PFSK-1 (cell line): ENCODE measurements at regions not wholly inside any gene's neighbourhood (a gene's known extent, or its start where the extent isn't known, plus 50 kb on each side); places are given as distances from the start of the nearest gene placed in this dataset.

ENCODE experiments used
- FOXP2 ChIP-seq: optimal IDR thresholded peaks from 2 replicates; pipeline ENCODE3; 2011; ENCODE audit warnings: borderline replicate concordance, control low read depth, inconsistent platforms; ENCODE audit not compliant: insufficient read depth; ENCODE audit errors: extremely low read length, extremely low read depth
- POLR2AphosphoS5 ChIP-seq: IDR thresholded peaks from 2 replicates; pipeline ENCODE4 v1.6.1; 2012; ENCODE audit warnings: low read depth, mild to moderate bottlenecking, control low read depth, low read length, moderate library complexity
- SIN3A ChIP-seq: IDR thresholded peaks from 2 replicates; pipeline ENCODE4 v1.6.1; 2012; ENCODE audit warnings: mild to moderate bottlenecking, low read length, moderate library complexity, borderline replicate concordance; ENCODE audit not compliant: insufficient read depth
- TAF1 ChIP-seq: IDR thresholded peaks from 2 replicates; pipeline ENCODE4 v1.6.1; 2012; ENCODE audit warnings: low read length, control low read depth, borderline replicate concordance; ENCODE audit not compliant: insufficient read depth
- TF ChIP-seq, protein P1 (sequence below), 2 experiments: IDR thresholded peaks; 2 replicates each; pipeline versions ENCODE4 v1.6.1 to v1.8.0; 2011 to 2012; ENCODE audit warnings: low read depth in 2 of 2, low read length in 2 of 2, control low read depth in 1 of 2, inconsistent platforms in 1 of 2, mild to moderate bottlenecking in 1 of 2, moderate library complexity in 1 of 2; ENCODE audit not compliant: insufficient read depth in 1 of 2

DNA sequence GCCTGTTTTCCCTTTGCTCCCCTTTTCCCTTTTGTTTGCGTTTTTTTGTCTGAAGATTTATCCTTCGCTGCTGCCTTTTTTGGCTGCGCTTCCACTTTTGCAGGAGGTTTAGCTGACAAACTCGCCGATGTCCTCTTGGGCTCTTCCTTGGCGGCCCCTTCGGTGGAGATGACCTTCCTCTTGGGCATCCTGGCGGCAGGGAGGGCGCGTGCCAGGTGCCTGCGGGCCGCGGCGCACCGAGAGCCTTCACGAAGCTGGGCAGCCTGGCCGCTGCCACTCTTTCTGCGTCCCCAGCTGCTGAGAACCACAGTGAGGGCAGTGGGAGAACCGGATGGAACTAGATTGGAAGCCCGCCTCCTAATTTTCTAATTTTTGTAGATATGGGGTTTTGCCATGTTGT is 197.1 kb upstream of the C2CD4B start:
- no peak for TF ChIP-seq POLR2AphosphoS5
- TF ChIP-seq FOXP2 = no peak
- TF ChIP-seq, protein P1, sequence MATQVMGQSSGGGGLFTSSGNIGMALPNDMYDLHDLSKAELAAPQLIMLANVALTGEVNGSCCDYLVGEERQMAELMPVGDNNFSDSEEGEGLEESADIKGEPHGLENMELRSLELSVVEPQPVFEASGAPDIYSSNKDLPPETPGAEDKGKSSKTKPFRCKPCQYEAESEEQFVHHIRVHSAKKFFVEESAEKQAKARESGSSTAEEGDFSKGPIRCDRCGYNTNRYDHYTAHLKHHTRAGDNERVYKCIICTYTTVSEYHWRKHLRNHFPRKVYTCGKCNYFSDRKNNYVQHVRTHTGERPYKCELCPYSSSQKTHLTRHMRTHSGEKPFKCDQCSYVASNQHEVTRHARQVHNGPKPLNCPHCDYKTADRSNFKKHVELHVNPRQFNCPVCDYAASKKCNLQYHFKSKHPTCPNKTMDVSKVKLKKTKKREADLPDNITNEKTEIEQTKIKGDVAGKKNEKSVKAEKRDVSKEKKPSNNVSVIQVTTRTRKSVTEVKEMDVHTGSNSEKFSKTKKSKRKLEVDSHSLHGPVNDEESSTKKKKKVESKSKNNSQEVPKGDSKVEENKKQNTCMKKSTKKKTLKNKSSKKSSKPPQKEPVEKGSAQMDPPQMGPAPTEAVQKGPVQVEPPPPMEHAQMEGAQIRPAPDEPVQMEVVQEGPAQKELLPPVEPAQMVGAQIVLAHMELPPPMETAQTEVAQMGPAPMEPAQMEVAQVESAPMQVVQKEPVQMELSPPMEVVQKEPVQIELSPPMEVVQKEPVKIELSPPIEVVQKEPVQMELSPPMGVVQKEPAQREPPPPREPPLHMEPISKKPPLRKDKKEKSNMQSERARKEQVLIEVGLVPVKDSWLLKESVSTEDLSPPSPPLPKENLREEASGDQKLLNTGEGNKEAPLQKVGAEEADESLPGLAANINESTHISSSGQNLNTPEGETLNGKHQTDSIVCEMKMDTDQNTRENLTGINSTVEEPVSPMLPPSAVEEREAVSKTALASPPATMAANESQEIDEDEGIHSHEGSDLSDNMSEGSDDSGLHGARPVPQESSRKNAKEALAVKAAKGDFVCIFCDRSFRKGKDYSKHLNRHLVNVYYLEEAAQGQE (IDR thresholded peaks at IDR 0.05; ENCODE audit: insufficient read depth in 1 of 2, low read depth in 2 of 2, low read length in 2 of 2) = no peak
- TF ChIP-seq SIN3A = no peak
- no peak for TF ChIP-seq TAF1

DNA sequence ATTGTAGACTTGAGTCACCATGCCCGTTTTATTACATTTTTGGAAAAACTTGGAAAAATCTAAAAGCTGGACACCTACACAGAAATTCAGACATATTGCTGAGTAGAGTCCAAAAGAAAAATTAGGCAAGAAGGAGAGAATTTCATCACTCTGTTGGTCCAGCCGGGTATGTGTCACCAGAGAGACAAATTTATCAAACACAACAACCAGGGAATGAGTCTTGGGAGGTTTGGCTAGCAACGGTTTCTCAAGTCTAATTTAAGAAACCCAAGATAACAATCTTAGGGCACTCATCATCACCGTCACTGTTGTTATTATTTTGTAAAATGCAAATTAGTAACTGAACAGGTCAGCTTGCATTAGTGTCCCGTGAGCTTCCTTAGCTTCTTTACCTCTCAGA is 197.5 kb upstream of the C2CD4B start:
- TF ChIP-seq SIN3A = no peak
- no peak for TF ChIP-seq TAF1
- no peak for TF ChIP-seq FOXP2
- TF ChIP-seq, protein P1 (IDR thresholded peaks at IDR 0.05; ENCODE audit: insufficient read depth in 1 of 2, low read depth in 2 of 2, low read length in 2 of 2) = no peak
- no peak for TF ChIP-seq POLR2AphosphoS5

DNA sequence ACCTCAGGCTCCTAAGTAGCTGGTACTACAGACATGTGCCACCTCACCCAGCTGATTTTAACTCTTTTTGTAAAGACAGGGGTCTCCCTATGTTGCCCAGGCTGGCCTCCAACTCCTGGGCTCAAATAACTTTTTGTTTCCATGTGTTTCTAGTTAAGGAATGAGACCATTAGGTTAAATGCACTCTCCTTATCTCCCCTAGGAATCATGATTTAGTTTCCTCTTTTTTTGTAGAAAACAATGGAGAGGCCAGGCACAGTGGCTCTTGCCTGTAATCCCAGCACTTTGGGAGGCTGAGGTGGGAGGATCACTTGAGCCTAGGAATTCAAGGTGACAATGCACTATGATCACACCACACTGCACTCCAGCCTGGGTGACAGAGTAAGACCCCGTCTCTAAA is 198.8 kb upstream of the C2CD4B start:
- TF ChIP-seq TAF1 (no peak), POLR2AphosphoS5 (no peak), FOXP2 (no peak)
- TF ChIP-seq, protein P1 (IDR thresholded peaks at IDR 0.05; ENCODE audit: insufficient read depth in 1 of 2, low read depth in 2 of 2, low read length in 2 of 2) = no peak

DNA sequence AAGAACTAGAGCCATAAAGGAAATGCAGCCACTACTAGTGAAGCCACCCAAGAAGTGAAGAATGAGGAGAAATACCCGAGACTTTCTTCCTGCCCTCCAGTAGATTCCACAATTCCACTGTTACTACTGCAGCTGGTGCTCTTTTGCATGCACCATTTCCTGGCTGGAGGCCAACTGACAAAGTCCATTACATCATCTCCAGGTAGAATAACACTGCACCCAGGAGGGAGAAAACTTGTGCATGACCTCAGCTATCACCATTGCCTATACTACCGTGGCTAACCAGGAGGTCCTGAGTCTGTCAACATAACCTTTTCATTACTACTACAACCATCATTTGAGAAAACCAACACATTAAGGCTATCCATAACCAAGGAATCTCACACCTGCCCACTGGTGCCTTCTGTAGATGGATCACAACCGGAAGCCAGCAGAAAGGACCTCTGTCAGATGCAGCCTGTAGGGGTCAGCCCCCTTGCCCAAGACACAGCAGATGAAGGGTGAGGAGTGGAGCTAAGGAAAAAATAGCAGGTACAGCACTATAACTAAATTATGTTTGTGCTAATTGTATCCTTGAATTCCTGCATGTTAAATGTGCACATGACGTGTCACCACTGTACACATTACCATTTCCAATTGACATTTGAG is 200.8 kb upstream of the C2CD4B start:
- no peak for TF ChIP-seq POLR2AphosphoS5

DNA sequence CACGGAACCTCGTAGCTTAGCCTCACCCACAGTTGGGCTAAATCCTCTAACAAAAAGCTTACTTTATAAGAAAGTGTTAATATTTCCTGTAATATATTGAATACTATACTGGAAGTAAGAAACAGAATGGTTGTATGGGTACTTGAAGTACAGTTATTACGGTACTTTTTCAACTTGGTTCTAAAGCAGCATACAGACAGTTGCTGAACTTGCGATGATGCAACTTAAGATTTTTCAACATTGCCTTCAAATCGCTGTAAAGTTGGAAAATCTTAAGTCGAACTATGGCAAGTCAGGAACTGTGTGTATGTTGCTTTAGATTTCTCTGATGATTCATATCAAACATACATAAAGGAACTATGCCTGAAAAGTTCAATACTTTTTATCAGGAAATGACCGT is 204.4 kb upstream of the C2CD4B start:
- TF ChIP-seq POLR2AphosphoS5 (no peak), FOXP2 (no peak), SIN3A (no peak), TAF1 (no peak)
- TF ChIP-seq, protein P1 (IDR thresholded peaks at IDR 0.05; ENCODE audit: insufficient read depth in 1 of 2, low read depth in 2 of 2, low read length in 2 of 2) = no peak
